Chondrocyte (in vitro differentiated cells): ENCODE measurements at regions not wholly inside any gene's neighbourhood (a gene's known extent, or its start where the extent isn't known, plus 50 kb on each side); places are given as distances from the start of the nearest gene placed in this dataset.

ENCODE experiments used
- DNase-seq: peaks from one replicate; pipeline ENCODE4 v3.0.0; 2021; ENCODE audit warnings: mixed read lengths, low spot score
- H3K27ac Mint-ChIP-seq: one replicate; pipeline ENCODE4 v1.8.0; 2021; ENCODE audit warnings: mild to moderate bottlenecking, moderate library complexity, mixed read lengths; ENCODE audit not compliant: unreplicated experiment
- H3K27me3 Mint-ChIP-seq: 2 replicates; pipeline ENCODE4 v1.8.0; 2021; ENCODE audit warnings: low read depth, mixed read lengths
- H3K36me3 Mint-ChIP-seq: 2 replicates; pipeline ENCODE4 v1.8.0; 2021; ENCODE audit warnings: low read depth, mixed read lengths
- H3K4me1 Mint-ChIP-seq: 2 replicates; pipeline ENCODE4 v1.8.0; 2021; ENCODE audit warnings: low read depth, mild to moderate bottlenecking, mixed read lengths
- H3K4me3 Mint-ChIP-seq: one replicate; pipeline ENCODE4 v1.8.0; 2021; ENCODE audit warnings: mild to moderate bottlenecking, moderate library complexity, mixed read lengths; ENCODE audit not compliant: unreplicated experiment
- H3K9me3 Mint-ChIP-seq: 2 replicates; pipeline ENCODE4 v1.8.0; 2021; ENCODE audit warnings: low read depth, mixed read lengths
- TF ChIP-seq, protein P1 (sequence below): fragments of 200-600 bp; sonication (generic); IDR thresholded peaks from 2 replicates; pipeline ENCODE4 v1.5.0; 2021; ENCODE audit warnings: antibody characterized with exemption, mild to moderate bottlenecking, moderate library complexity

DNA sequence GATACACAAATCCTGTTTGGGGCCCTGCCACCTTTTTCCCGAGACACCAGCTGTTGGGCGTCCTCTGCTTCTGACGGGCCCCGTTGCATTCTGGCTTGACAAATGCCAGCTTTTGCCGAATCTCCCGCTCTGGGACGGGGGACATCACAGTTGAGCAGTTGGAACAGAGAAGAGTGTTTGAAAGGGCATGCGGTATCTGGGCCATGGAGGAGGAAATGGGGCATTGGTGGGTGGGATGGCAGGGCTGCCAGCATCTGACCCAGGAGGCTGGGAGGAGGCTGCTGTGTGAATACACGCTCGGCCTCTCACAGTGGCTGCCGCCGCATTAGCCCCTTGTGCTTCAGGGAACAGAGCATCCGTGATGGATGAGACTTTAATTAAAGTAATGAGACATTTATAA lies 184.3 kb upstream of the TNRC6C start:
- Mint-ChIP-seq H3K4me3 (no peak overlapping the region), H3K27ac (no peak overlapping the region), H3K36me3 (no peaks in the 10 kb centered on the region), H3K27me3 (peaks cover 1% of the 10 kb centered on the region), H3K4me1 (peaks cover 27% of the 10 kb centered on the region), H3K9me3 (no peaks in the 10 kb centered on the region)
- TF ChIP-seq, protein P1, sequence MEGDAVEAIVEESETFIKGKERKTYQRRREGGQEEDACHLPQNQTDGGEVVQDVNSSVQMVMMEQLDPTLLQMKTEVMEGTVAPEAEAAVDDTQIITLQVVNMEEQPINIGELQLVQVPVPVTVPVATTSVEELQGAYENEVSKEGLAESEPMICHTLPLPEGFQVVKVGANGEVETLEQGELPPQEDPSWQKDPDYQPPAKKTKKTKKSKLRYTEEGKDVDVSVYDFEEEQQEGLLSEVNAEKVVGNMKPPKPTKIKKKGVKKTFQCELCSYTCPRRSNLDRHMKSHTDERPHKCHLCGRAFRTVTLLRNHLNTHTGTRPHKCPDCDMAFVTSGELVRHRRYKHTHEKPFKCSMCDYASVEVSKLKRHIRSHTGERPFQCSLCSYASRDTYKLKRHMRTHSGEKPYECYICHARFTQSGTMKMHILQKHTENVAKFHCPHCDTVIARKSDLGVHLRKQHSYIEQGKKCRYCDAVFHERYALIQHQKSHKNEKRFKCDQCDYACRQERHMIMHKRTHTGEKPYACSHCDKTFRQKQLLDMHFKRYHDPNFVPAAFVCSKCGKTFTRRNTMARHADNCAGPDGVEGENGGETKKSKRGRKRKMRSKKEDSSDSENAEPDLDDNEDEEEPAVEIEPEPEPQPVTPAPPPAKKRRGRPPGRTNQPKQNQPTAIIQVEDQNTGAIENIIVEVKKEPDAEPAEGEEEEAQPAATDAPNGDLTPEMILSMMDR: no peak
- no peak for DNase-seq

DNA sequence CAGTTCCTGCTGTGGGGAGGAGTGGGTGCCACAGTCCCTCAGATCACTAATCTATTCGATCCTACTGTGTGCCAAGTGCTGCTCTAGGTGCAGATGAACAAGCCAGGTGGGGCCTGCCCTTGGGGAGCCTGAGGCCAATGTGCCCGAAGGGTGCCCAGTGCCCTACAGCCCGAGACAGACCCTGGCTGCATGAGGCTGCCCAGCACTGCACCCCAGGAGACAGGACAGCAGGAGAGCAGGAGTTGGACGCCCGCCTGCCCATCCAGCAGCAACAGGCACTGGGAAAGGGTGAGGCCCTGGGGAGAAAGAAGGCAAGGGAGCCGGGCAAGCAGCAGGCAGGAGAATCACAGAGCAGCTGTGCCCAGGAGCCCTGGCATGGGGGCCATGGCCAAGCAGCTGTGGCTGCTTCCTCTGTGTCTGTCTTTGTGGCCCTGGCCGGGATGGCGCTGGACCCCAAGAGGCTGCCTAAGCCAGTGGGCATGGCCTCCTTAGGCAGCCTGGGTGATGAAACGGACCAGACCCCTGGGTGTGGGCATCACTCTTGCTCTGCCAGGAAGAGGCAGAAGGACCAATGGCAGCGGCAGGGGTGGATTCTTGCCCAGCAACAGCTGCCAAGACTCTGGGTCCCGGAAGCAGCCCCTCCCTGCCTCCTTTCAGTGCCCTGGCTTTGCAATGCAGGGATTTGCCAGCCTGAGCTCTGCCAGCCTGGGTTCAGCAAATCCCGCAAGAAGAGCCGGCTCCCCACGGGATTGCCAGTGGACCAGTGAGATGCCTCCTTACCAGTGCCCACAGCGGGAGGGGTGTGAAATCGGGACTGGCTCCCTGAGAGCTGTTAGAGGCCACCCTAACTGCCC lies 179.6 kb upstream of the TNRC6C start:
- TF ChIP-seq, protein P1: no peak
- H3K4me3 Mint-ChIP-seq: no peak overlapping the region
- H3K4me1 Mint-ChIP-seq: peaks cover 24% of the 10 kb centered on the region
- no peaks in the 10 kb centered on the region for H3K36me3 Mint-ChIP-seq
- no peaks in the 10 kb centered on the region for H3K9me3 Mint-ChIP-seq
- no peak for DNase-seq
- H3K27me3 Mint-ChIP-seq: peaks cover 7% of the 10 kb centered on the region
- H3K27ac Mint-ChIP-seq: peak overlapping the region; percentile 85

DNA sequence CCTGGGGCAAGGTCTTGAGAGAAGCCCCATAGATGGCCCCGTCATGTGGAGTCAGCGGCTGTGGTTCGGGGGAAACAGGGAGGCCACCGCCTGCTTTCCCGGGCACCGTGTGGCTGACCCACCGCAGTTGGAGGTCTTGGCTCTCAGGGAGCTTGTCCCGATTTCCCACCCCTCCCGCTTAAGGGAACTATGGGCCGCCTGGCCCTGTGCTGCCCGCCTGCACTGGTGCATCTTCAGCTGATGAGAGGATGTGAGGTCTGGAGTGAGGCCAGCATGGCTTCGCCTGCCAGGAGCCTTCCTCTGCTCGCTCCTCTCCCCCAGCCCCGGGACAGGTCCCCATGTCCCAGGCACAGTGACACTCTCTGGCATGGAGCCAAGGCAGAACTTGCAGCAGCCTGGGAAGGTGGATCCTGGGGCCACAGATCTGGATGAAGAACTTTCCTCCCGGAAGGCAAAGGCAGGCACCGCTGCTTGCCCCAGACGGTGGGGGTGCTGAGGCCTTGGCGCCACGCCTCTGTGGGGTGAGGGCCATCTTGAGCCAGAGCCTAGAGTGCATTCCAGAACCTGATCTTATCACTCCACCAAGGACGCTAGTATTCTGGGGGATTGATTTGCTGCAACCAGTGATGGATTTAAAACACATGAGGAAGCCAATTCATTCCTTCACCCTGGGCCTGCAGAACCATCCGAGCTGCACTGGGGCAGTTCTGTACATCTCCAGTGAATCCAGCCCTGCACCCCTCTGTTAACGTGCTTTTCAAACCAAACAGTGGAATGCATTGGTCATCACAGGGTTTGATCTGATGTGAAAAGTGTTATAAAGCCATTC lies 178.6 kb upstream of the TNRC6C start:
- H3K4me3 Mint-ChIP-seq: no peak overlapping the region
- no peak for DNase-seq
- H3K27ac Mint-ChIP-seq: peak overlapping the region; percentile 85
- TF ChIP-seq, protein P1: no peak
- H3K36me3 Mint-ChIP-seq: no peaks in the 10 kb centered on the region
- peaks cover 14% of the 10 kb centered on the region for H3K27me3 Mint-ChIP-seq
- no peaks in the 10 kb centered on the region for H3K9me3 Mint-ChIP-seq
- peaks cover 24% of the 10 kb centered on the region for H3K4me1 Mint-ChIP-seq

- Mint-ChIP-seq H3K27me3 (peaks cover 30% of the 10 kb centered on the region), H3K9me3 (no peaks in the 10 kb centered on the region), H3K27ac (no peak overlapping the region), H3K36me3 (no peaks in the 10 kb centered on the region), H3K4me3 (no peak overlapping the region), H3K4me1 (peaks cover 24% of the 10 kb centered on the region)
- no peak for DNase-seq
- TF ChIP-seq, protein P1: no peak
Observed at GRCh38 chr17:77781536-77781935, 177.0 kb upstream of the TNRC6C start.

DNA sequence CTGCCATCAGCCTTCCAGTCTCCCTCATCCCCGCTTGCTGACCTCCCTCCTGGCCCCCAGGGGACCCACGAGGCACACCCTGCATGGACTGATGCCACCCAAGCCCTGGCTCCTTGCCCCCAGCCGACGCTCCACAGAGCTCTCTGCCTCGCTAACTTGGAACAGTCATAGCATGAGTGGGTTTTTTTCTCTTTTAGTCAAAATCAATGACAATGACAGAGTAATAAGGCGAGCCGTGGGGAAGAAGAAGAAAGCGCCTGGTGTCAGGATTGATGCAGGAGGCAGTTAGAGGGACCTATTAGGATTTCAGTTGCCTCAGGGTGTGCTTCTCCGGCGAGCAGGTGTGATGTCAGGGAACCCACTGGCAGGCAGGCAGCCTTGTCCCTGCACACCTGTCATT lies 176.3 kb upstream of the TNRC6C start:
- Mint-ChIP-seq H3K27ac (no peak overlapping the region), H3K27me3 (peaks cover 36% of the 10 kb centered on the region), H3K36me3 (no peaks in the 10 kb centered on the region), H3K4me3 (no peak overlapping the region), H3K9me3 (no peaks in the 10 kb centered on the region), H3K4me1 (peaks cover 24% of the 10 kb centered on the region)
- no peak for DNase-seq
- TF ChIP-seq, protein P1: no peak
